ENCODE measurements at regions not wholly inside any gene's neighbourhood (a gene's known extent, or its start where the extent isn't known, plus 50 kb on each side); places are given as distances from the start of the nearest gene placed in this dataset.

GRCh38 chr9:13651969-13652663 lies 372.6 kb upstream of the MPDZ start:
- DNase-seq: no peak
- no peaks in the 10 kb centered on the region for H3K27me3 Mint-ChIP-seq (ENCODE audit: unreplicated experiment)
- H3K4me1 Mint-ChIP-seq (ENCODE audit: low read depth, unreplicated experiment): no peaks in the 10 kb centered on the region
- no peak overlapping the region for H3K4me3 Mint-ChIP-seq (ENCODE audit: unreplicated experiment)
- no peak for TF ChIP-seq CTCF (IDR thresholded peaks at IDR 0.05; ENCODE audit: partially characterized antibody, unreplicated experiment)
- H3K27ac Mint-ChIP-seq (ENCODE audit: unreplicated experiment): no peak overlapping the region
- H3K36me3 Mint-ChIP-seq (ENCODE audit: unreplicated experiment): no peaks in the 10 kb centered on the region
- H3K9me3 Mint-ChIP-seq (ENCODE audit: unreplicated experiment): no peaks in the 10 kb centered on the region

- Mint-ChIP-seq H3K27ac (ENCODE audit: unreplicated experiment) (no peak overlapping the region), H3K9me3 (ENCODE audit: unreplicated experiment) (no peaks in the 10 kb centered on the region), H3K36me3 (ENCODE audit: unreplicated experiment) (no peaks in the 10 kb centered on the region), H3K4me1 (ENCODE audit: low read depth, unreplicated experiment) (no peaks in the 10 kb centered on the region), H3K4me3 (ENCODE audit: unreplicated experiment) (no peak overlapping the region), H3K27me3 (ENCODE audit: unreplicated experiment) (no peaks in the 10 kb centered on the region)
- TF ChIP-seq CTCF (IDR thresholded peaks at IDR 0.05; ENCODE audit: partially characterized antibody, unreplicated experiment): no peak
- no peak for DNase-seq
Observed at GRCh38 chr9:13651526-13651925, 372.0 kb upstream of the MPDZ start.

- Mint-ChIP-seq H3K4me1 (ENCODE audit: low read depth, unreplicated experiment) (no peaks in the 10 kb centered on the region), H3K27ac (ENCODE audit: unreplicated experiment) (no peak overlapping the region), H3K36me3 (ENCODE audit: unreplicated experiment) (no peaks in the 10 kb centered on the region), H3K27me3 (ENCODE audit: unreplicated experiment) (no peaks in the 10 kb centered on the region), H3K4me3 (ENCODE audit: unreplicated experiment) (no peak overlapping the region), H3K9me3 (ENCODE audit: unreplicated experiment) (no peaks in the 10 kb centered on the region)
- no peak for DNase-seq
- TF ChIP-seq CTCF (IDR thresholded peaks at IDR 0.05; ENCODE audit: partially characterized antibody, unreplicated experiment): no peak
Observed at GRCh38 chr9:13648676-13649075, 369.2 kb upstream of the MPDZ start.

GRCh38 chr9:13648068-13648467 lies 368.6 kb upstream of the MPDZ start:
- Mint-ChIP-seq H3K4me3 (ENCODE audit: unreplicated experiment) (no peak overlapping the region), H3K4me1 (ENCODE audit: low read depth, unreplicated experiment) (no peaks in the 10 kb centered on the region), H3K36me3 (ENCODE audit: unreplicated experiment) (no peaks in the 10 kb centered on the region), H3K9me3 (ENCODE audit: unreplicated experiment) (no peaks in the 10 kb centered on the region), H3K27me3 (ENCODE audit: unreplicated experiment) (no peaks in the 10 kb centered on the region), H3K27ac (ENCODE audit: unreplicated experiment) (no peak overlapping the region)
- DNase-seq: no peak
- TF ChIP-seq CTCF (IDR thresholded peaks at IDR 0.05; ENCODE audit: partially characterized antibody, unreplicated experiment): no peak

- no peaks in the 10 kb centered on the region for H3K9me3 Mint-ChIP-seq (ENCODE audit: unreplicated experiment)
- TF ChIP-seq CTCF (IDR thresholded peaks at IDR 0.05; ENCODE audit: partially characterized antibody, unreplicated experiment): no peak
- H3K27me3 Mint-ChIP-seq (ENCODE audit: unreplicated experiment): no peaks in the 10 kb centered on the region
- no peaks in the 10 kb centered on the region for H3K4me1 Mint-ChIP-seq (ENCODE audit: low read depth, unreplicated experiment)
- no peak overlapping the region for H3K4me3 Mint-ChIP-seq (ENCODE audit: unreplicated experiment)
- H3K36me3 Mint-ChIP-seq (ENCODE audit: unreplicated experiment): no peaks in the 10 kb centered on the region
- DNase-seq: no peak
- H3K27ac Mint-ChIP-seq (ENCODE audit: unreplicated experiment): no peak overlapping the region
Observed at GRCh38 chr9:13646500-13647021, 367.1 kb upstream of the MPDZ start.
